Midbrain (tissue), 1 donor: ENCODE measurements at regions not wholly inside any gene's neighbourhood (a gene's known extent, or its start where the extent isn't known, plus 50 kb on each side); places are given as distances from the start of the nearest gene placed in this dataset.
"Not testable (repeated sequence)": the region's sequence is repeated elsewhere in the genome, so short reads cannot be mapped to it uniquely, and the experiment has no call there.

Experiments
- DNase-seq: peaks from one replicate; lab custom pipeline; 2025; lab: John Stamatoyannopoulos, UW

GRCh38 chr1:146411923-146412322 is 183.1 kb upstream of the NOTCH2NLA start:
- not testable (repeated sequence) for DNase-seq

- DNase-seq = peak; percentile 32
Measured at GRCh38 chr1:146409817-146410441, 181.1 kb upstream of the NOTCH2NLA start.

GRCh38 chr1:146409116-146409801 is 180.4 kb upstream of the NOTCH2NLA start:
- DNase-seq = not testable (repeated sequence)

- DNase-seq = not testable (repeated sequence)
Measured at GRCh38 chr1:146401281-146401825, 172.5 kb upstream of the NOTCH2NLA start.

- not testable (repeated sequence) for DNase-seq
Measured at GRCh38 chr1:146400173-146401121, 171.6 kb upstream of the NOTCH2NLA start.

- DNase-seq = not testable (repeated sequence)
Measured at GRCh38 chr1:146399225-146399624, 170.4 kb upstream of the NOTCH2NLA start.

GRCh38 chr1:146396801-146397200 is 168.0 kb upstream of the NOTCH2NLA start:
- DNase-seq = not testable (repeated sequence)

GRCh38 chr1:146396242-146396641 is 167.4 kb upstream of the NOTCH2NLA start:
- DNase-seq = not testable (repeated sequence)

- not testable (repeated sequence) for DNase-seq
Measured at GRCh38 chr1:146393796-146394195, 165.0 kb upstream of the NOTCH2NLA start.

GRCh38 chr1:146393154-146393553 is 164.3 kb upstream of the NOTCH2NLA start:
- not testable (repeated sequence) for DNase-seq

GRCh38 chr1:146389178-146389577 is 160.4 kb upstream of the NOTCH2NLA start:
- DNase-seq = not testable (repeated sequence)

GRCh38 chr1:146387750-146388469 is 159.1 kb upstream of the NOTCH2NLA start:
- not testable (repeated sequence) for DNase-seq

GRCh38 chr1:146386851-146387749 is 158.3 kb upstream of the NOTCH2NLA start:
- peak; percentile 88 for DNase-seq

GRCh38 chr1:146381196-146381595 is 152.4 kb upstream of the NOTCH2NLA start:
- DNase-seq = not testable (repeated sequence)

- DNase-seq = peak; percentile 83
Measured at GRCh38 chr1:146376708-146377496, 148.1 kb upstream of the NOTCH2NLA start.

- peak; percentile 90 for DNase-seq
Measured at GRCh38 chr1:146376309-146376707, 147.5 kb upstream of the NOTCH2NLA start.

GRCh38 chr1:146375108-146375507 is 146.3 kb upstream of the NOTCH2NLA start:
- not testable (repeated sequence) for DNase-seq

GRCh38 chr1:146369940-146370339 is 141.1 kb upstream of the NOTCH2NLA start:
- DNase-seq = not testable (repeated sequence)

GRCh38 chr1:146355373-146355772 is 126.6 kb upstream of the NOTCH2NLA start:
- not testable (repeated sequence) for DNase-seq
